Ishikawa (cell line): ENCODE measurements at regions not wholly inside any gene's neighbourhood (a gene's known extent, or its start where the extent isn't known, plus 50 kb on each side); places are given as distances from the start of the nearest gene placed in this dataset.
A peak's percentile ranks its signal among the peaks of the same experiment; 100 is the strongest.

ENCODE experiments used
- CEBPB ChIP-seq: IDR thresholded peaks from 2 replicates; pipeline ENCODE4 v1.6.1; 2012
- CREB1 ChIP-seq: IDR thresholded peaks from 2 replicates; pipeline ENCODE4 v1.6.1; 2012; ENCODE audit warnings: low read depth
- EGR1 ChIP-seq: IDR thresholded peaks from 2 replicates; pipeline ENCODE4 v1.6.1; 2012
- EP300 ChIP-seq: IDR thresholded peaks from 2 replicates; pipeline ENCODE4 v1.6.1; 2012; ENCODE audit warnings: borderline replicate concordance
- FOXM1 ChIP-seq: IDR thresholded peaks from 2 replicates; pipeline ENCODE4 v1.6.1; 2012; ENCODE audit warnings: low read depth, borderline replicate concordance
- NFIC ChIP-seq: IDR thresholded peaks from 2 replicates; pipeline ENCODE4 v1.6.1; 2012
- RAD21 ChIP-seq: IDR thresholded peaks from 2 replicates; pipeline ENCODE4 v1.6.1; 2012; ENCODE audit warnings: low read depth
- TAF1 ChIP-seq: IDR thresholded peaks from 2 replicates; pipeline ENCODE4 v1.6.1; 2012; ENCODE audit warnings: low read depth, mild to moderate bottlenecking
- TCF12 ChIP-seq: IDR thresholded peaks from 2 replicates; pipeline ENCODE4 v1.6.1; 2012; ENCODE audit warnings: low read depth
- TEAD4 ChIP-seq: IDR thresholded peaks from 2 replicates; pipeline ENCODE4 v1.6.1; 2012
- YY1 ChIP-seq: IDR thresholded peaks from 2 replicates; pipeline ENCODE4 v1.6.1; 2012; ENCODE audit warnings: low read depth
- ZBTB7A ChIP-seq: IDR thresholded peaks from 2 replicates; pipeline ENCODE4 v1.6.1; 2012; ENCODE audit warnings: low read depth
- TF ChIP-seq, protein P1 (sequence below): IDR thresholded peaks from 2 replicates; pipeline ENCODE4 v1.6.1; 2012; ENCODE audit warnings: low read depth, mild to moderate bottlenecking
- TF ChIP-seq, protein P2 (sequence below): IDR thresholded peaks from 2 replicates; pipeline ENCODE4 v1.6.1; 2012
- TF ChIP-seq, protein P3 (sequence below): IDR thresholded peaks from 2 replicates; pipeline ENCODE4 v1.6.1; 2012

DNA sequence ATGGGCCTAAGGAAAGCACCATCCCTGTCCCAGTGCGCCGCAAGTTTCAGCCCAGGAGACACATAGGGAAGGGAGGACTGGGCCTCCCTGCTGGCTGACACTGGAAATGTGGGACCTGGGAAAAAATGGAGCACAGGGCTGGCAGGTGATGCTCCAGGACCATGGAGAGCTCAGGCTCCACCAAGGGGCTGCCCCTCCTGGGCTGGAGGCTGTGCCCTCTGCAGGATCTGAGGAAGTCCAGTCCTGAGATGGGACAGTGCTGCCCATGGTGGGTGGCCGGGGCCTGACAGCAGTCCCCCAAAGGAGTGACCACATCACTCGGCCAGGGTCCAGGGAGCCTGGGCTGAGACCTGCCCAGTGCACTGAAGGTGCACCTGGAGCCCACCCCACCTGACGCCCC, 108.6 kb upstream of the TEKT4 start:
- TF ChIP-seq YY1 (0 out of 2 replicates have a peak, but pooled peaks have one; percentile 27), RAD21 (peak; percentile 7; the same call in 1 of the 2 replicates), NFIC (no peak)
- TF ChIP-seq, protein P1, sequence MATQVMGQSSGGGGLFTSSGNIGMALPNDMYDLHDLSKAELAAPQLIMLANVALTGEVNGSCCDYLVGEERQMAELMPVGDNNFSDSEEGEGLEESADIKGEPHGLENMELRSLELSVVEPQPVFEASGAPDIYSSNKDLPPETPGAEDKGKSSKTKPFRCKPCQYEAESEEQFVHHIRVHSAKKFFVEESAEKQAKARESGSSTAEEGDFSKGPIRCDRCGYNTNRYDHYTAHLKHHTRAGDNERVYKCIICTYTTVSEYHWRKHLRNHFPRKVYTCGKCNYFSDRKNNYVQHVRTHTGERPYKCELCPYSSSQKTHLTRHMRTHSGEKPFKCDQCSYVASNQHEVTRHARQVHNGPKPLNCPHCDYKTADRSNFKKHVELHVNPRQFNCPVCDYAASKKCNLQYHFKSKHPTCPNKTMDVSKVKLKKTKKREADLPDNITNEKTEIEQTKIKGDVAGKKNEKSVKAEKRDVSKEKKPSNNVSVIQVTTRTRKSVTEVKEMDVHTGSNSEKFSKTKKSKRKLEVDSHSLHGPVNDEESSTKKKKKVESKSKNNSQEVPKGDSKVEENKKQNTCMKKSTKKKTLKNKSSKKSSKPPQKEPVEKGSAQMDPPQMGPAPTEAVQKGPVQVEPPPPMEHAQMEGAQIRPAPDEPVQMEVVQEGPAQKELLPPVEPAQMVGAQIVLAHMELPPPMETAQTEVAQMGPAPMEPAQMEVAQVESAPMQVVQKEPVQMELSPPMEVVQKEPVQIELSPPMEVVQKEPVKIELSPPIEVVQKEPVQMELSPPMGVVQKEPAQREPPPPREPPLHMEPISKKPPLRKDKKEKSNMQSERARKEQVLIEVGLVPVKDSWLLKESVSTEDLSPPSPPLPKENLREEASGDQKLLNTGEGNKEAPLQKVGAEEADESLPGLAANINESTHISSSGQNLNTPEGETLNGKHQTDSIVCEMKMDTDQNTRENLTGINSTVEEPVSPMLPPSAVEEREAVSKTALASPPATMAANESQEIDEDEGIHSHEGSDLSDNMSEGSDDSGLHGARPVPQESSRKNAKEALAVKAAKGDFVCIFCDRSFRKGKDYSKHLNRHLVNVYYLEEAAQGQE = peak; percentile 92
- TF ChIP-seq, protein P2, sequence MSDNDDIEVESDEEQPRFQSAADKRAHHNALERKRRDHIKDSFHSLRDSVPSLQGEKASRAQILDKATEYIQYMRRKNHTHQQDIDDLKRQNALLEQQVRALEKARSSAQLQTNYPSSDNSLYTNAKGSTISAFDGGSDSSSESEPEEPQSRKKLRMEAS = no peak

DNA sequence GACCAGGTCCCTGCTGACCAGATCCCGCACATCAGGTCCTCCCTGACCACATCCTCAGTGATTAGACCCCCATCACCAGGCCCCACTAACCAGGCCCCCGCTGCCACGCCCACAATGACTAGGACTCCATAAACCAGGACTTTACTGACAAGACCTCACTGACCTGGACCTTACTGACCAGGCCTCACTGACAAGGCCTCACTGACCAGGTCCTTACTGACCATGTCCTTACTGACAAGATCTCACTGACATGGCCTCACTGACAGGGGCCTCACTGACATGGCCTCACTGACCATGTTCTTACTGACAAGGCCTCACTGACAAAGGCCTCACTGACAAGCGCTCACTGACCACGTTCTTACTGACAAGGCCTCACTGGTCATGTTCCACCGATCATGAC, 107.9 kb upstream of the TEKT4 start:
- TF ChIP-seq TCF12 (no peak), CEBPB (no peak), FOXM1 (no peak), EGR1 (no peak), EP300 (no peak), TEAD4 (no peak), ZBTB7A (no peak), RAD21 (no peak), NFIC (no peak), YY1 (no peak), CREB1 (no peak), TAF1 (no peak)
- TF ChIP-seq, protein P1 = no peak
- TF ChIP-seq, protein P3, sequence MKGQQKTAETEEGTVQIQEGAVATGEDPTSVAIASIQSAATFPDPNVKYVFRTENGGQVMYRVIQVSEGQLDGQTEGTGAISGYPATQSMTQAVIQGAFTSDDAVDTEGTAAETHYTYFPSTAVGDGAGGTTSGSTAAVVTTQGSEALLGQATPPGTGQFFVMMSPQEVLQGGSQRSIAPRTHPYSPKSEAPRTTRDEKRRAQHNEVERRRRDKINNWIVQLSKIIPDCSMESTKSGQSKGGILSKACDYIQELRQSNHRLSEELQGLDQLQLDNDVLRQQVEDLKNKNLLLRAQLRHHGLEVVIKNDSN = no peak
- TF ChIP-seq, protein P2 = no peak

DNA sequence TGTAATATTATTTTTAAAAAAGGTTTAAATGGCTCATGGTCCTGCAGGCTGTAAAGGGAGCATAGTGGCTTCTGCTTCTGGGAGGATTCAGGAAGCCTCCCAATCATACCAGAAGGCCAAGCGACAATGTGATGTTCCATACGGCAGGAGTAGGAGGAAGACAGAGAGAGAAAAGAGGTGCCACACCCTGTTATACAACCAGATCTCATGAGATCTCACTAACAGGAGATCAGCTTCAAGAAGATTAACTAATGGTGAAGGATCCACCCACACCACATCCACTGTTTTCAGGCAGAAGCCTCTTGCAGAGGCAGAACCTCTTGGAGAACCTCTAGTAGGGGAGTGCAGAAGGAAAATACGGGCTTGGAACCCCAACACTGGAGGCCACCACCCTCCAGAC, 103.9 kb upstream of the TEKT4 start:
- no peak for TF ChIP-seq CREB1
- TF ChIP-seq ZBTB7A = no peak
- TF ChIP-seq YY1 = no peak
- TF ChIP-seq, protein P3 = no peak

DNA sequence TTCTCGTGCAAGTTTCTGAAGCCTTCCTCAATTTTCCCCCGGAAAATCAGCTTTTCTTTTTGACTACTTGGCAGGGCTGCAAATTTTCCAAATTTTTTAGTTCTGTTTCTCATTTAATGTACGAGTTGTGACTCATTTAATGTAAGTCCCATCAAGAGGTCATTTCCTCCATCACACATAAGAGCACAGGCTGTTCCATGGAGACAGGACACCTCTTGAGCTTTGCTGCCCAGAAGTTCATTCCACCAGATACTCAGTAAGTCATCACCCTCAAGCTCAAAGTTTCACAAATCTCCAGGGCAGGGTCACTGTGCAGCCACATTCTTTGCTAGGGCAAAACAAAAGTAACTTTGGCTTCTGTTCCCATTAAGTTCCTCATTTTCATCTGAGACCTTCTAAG, 101.5 kb upstream of the TEKT4 start:
- TF ChIP-seq CEBPB = no peak
- TF ChIP-seq TCF12 = no peak
- no peak for TF ChIP-seq YY1
- TF ChIP-seq EGR1 = no peak
- TF ChIP-seq, protein P3 = no peak
- TF ChIP-seq CREB1 = no peak
- TF ChIP-seq NFIC = no peak
- TF ChIP-seq ZBTB7A = no peak
- TF ChIP-seq, protein P1 = no peak
- no peak for TF ChIP-seq TAF1
- no peak for TF ChIP-seq FOXM1
- TF ChIP-seq EP300 = no peak

DNA sequence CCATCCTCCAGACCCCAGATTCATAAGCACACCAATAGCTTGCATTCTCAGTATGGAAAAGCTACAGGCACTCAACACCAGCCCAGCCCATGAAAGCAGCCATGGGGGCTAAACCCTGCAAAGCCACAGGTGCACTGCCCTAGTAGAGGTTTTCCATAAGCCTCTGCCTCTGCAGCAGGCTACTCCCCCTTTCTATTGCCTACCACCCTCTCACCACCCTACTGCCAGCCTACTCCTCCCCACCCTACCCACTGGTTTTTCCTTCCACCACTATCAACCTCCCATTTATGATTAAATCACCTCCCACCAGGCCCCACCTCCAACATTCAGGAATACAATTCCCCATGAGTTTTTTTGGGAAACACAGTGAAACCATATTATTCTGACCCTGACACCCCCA, 96.4 kb upstream of the TEKT4 start:
- TF ChIP-seq FOXM1 (no peak), TEAD4 (no peak), RAD21 (no peak), CEBPB (no peak)
